GM18868 (cell line): ENCODE measurements at regions not wholly inside any gene's neighbourhood (a gene's known extent, or its start where the extent isn't known, plus 50 kb on each side); places are given as distances from the start of the nearest gene placed in this dataset.
A peak's percentile ranks its signal among the peaks of the same experiment; 100 is the strongest.
"Not testable (repeated sequence)": the region's sequence is repeated elsewhere in the genome, so short reads cannot be mapped to it uniquely, and the experiment has no call there.

Experiments used
- ATAC-seq: cut with Tn5 transposase; IDR thresholded peaks from one replicate; pipeline ENCODE4 v1.9.1; 2021; ENCODE audit warnings: mild to moderate bottlenecking, moderate library complexity; ENCODE audit not compliant: unreplicated experiment

- no peak for ATAC-seq
Observed at GRCh38 chr14:54010981-54011380, 54.4 kb upstream of the BMP4 start.

DNA sequence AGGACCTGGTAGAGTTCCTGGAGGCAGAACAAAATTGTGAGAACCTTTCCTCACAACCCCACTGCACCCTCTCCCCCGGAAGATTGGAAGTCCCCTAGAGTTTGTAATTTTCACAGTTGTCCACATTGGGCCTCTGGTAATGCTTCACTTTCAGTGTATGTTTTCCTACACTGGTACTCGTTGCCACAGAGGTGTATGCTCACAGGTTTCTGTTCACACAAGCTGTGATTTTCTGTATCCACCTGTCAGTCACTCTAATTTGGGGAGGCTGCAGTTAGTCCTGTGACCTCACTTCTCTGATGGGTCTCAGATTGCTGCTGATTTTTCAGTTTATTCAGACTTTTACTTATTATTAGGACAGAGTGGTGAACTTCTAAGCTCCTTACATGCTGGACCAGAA lies 66.4 kb upstream of the BMP4 start:
- peak; percentile 91 for ATAC-seq

DNA sequence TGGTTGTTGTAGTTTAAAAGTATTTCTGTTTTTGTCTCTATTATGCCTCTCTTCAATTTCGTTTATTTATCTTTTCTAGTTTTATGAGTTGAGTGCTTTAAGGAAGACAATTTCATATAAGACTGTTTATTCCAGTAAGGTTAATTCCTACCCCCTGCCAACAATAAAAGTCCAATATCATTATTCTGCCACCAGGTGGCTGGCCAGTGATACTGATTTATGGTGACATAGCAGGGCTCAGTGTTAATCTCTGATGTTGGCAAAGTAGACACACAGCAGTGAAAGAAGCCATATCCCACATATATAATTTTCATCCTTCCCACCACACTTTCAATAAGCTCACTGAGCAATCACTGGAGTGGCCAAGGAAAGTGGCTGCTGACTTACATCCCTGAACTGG lies 69.0 kb upstream of the BMP4 start:
- ATAC-seq, result no peak

- ATAC-seq, result no peak
Observed at GRCh38 chr14:54026671-54027070, 70.0 kb upstream of the BMP4 start.

GRCh38 chr14:54030996-54031395 lies 74.4 kb upstream of the BMP4 start:
- ATAC-seq, result not testable (repeated sequence)

- not testable (repeated sequence) for ATAC-seq
Observed at GRCh38 chr14:54033285-54033684, 76.7 kb upstream of the BMP4 start.

GRCh38 chr14:54038724-54039123 lies 82.1 kb upstream of the BMP4 start:
- no peak for ATAC-seq

- ATAC-seq, result no peak
Observed at GRCh38 chr14:54039311-54039710, 82.7 kb upstream of the BMP4 start.

GRCh38 chr14:54040846-54041245 lies 84.2 kb upstream of the BMP4 start:
- no peak for ATAC-seq

- ATAC-seq, result no peak
Observed at GRCh38 chr14:54046250-54046649, 89.6 kb upstream of the BMP4 start.

DNA sequence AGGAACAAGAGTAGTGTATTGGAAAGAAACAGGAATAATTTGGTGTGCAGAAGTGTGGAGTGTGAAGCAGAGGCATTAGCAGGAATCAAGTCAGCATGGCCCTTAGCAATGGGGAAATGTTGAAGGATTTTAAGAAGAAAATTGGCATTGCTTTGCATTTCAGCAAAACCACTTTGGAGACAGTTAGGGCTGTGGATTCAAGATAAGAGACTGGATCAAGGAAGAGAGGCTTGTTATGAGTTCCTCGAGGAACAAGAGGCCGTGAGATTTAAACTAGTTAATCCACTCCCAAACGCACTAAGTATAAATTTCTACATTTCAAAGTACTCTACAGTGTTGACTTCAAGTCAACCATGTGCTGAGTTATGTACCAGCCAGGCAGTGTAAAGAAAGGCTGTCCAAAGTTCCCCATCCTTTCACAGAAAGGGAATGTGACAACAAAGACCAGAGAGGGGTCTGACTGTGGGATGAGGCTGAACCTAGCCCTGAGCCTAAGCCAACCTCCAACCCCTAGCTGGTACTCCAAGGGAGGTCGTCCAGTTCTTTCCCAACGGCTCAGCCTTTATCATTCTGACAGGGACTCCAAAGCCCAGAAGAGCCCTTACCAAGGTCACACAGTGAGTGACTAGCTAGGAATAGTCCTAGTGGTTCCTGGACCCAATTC lies 91.2 kb upstream of the BMP4 start:
- no peak for ATAC-seq

DNA sequence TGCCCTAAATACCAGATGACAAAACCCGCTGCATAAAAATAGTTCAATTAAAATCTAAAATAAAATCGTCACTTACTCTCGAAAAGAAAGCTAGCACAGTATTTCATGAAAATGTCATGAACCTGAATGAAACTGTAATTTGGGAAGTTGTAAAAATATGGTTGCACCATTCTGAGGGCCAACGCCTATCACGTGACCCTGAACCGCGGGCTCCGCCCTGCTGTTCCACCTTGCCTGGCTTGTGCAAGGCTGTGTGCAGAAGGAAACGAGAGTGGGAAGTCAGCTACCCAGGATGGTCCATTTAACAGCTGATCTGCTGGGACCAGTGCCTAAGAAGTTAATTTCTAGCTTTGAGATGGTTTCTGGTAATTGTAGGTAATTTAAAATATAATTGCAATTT lies 91.7 kb upstream of the BMP4 start:
- no peak for ATAC-seq

- ATAC-seq, result no peak
Observed at GRCh38 chr14:54048736-54049135, 92.1 kb upstream of the BMP4 start.

DNA sequence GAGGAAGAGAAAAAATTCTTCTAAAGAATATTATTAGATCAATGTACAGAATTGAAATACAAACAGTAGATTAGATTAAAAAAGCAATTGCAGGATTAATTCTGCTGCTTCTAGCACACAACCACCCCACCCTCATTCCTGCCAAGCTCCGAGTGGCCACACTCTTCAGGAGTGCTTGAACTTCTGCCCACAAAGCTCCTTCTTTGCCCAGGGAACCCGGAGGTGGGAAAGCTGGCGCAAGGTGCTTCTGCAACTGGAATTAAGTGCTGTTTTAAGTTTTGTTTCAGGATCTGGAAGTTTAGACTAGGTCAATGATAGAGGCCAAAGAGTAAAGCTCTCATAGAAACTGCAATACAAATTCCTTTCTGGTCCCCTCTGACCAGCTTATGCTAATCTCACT lies 94.1 kb upstream of the BMP4 start:
- no peak for ATAC-seq

DNA sequence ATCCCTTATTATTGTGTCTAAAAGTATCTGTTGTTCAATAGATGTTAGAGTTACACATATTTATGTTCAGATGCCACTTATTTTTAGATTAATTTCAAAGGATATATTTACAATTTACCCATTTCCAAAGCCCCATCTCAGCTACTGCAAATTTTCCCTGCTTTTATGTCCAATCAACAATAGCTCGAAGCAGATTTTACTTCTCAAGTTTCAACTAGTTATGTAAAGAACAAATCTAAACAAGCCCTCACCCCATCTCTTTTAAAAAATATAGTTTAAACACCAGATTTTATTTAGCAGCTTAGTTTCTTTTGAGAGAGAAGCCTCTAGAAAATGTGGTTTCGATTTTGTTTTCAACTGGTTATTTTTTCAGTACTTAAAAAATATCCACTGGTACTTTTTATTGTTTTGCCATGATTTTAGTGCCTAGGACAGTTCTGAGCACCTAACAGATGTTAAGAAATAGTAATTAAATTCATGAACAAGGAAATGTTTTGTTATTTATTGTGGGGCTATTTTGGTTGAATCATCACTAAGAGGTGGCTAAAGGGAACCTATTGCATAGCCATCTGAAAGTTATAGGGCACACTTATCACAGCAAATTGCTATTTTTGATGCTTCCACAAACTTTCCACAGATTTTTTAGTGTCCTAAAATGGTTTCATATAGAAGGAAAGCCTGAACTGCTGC lies 96.2 kb upstream of the BMP4 start:
- ATAC-seq, result no peak

GRCh38 chr14:54053386-54053745 lies 96.7 kb upstream of the BMP4 start:
- ATAC-seq, result no peak

DNA sequence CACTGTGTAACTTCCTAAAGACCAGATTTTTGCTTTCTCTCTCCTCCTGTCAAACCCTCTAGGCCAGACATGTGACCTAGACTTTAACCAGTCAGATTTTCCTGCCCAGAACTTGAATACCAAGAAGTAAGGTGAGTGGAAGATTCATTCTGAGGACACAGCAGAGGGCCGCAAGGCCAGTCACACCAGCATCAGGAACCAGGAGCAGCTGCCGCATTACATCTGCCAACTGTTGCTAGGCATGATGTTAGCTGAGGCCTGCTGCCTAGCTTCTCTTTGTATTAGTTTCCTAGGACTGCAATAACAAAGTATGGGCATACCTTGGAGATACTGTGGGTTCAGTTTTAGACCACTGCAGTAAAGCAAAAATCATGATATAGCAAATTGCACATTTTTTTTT lies 101.9 kb upstream of the BMP4 start:
- ATAC-seq, result no peak

DNA sequence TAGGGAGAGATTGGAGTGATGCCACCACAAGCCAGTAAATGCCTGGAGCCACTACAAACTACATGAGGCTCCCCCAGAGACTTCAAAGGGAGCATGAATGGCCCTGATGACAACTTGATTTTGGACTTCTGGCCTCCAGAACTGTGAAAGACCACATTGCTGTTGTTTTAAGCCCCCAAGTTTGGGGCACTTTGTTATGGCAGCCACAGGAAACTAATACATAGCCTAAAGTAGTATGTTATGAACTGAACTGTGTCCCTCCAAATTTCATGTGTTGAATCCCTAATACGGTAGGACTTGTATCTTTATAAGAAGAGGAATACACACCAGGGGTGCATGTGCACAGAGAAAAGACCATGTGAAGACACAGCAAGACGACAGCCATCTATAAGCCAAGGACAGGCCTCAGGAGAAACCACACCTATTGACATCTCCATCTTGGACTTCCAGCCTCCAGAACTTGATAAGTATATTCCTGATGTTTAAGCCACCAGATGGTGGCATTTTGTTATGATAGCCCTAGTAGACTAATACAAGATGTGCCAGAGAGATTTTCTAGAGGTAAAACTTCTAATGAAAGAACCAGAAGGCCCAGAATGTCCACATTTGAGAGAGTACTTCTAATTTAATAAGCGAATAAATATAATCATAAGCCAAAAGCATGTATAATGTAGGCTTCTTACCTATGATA lies 127.1 kb upstream of the BMP4 start:
- no peak for ATAC-seq

GRCh38 chr14:54085232-54085761 lies 128.7 kb upstream of the BMP4 start:
- no peak for ATAC-seq

GRCh38 chr14:54085841-54086240 lies 129.2 kb upstream of the BMP4 start:
- no peak for ATAC-seq

GRCh38 chr14:54086767-54087166 lies 130.1 kb upstream of the BMP4 start:
- no peak for ATAC-seq

DNA sequence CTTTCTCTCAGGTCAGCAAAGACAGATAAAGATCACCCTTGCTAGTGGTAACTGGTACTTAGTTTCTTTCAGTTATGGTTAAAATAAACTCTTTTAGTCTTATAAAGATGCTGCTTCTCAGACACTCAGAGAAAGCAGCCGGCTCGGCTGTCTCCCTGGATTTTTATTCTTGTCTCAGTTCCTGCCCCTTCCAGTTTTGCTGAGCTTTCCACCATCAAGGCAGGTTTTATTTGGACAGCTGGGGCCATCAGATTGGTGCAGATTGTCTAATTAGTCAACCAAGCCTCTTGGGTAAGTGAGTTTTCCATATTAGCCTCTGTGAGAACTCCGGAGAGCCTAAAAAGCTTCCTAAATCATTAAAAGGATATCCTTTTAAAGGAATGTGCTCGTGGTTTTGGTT lies 130.8 kb upstream of the BMP4 start:
- no peak for ATAC-seq
